GM19351 (cell line): ENCODE measurements at regions not wholly inside any gene's neighbourhood (a gene's known extent, or its start where the extent isn't known, plus 50 kb on each side); places are given as distances from the start of the nearest gene placed in this dataset.

Experiments
- ATAC-seq: cut with Tn5 transposase; IDR thresholded peaks from one replicate; pipeline ENCODE4 v1.9.1; 2021; ENCODE audit warnings: mild to moderate bottlenecking, moderate library complexity; ENCODE audit not compliant: unreplicated experiment

DNA sequence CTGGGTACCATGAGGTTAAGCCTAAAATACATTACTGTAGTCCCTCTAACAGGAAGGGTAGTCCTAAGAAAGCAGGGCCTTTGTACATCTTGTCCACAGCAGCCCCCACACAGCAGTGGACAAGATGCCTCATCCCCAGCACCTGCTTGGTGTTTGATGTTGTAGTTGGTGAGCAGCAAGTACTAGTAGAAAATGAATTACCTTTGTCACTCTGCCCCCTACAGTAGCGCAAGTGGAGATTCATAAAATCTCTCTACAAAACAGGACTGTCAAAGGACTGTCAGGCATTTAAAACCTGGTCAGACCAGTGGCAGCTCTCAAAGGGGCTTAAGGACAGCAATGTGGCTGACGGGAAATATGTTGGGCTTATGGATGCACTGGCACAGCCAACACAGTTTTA, 122.5 kb downstream of the TMEM174 start:
- no peak for ATAC-seq

DNA sequence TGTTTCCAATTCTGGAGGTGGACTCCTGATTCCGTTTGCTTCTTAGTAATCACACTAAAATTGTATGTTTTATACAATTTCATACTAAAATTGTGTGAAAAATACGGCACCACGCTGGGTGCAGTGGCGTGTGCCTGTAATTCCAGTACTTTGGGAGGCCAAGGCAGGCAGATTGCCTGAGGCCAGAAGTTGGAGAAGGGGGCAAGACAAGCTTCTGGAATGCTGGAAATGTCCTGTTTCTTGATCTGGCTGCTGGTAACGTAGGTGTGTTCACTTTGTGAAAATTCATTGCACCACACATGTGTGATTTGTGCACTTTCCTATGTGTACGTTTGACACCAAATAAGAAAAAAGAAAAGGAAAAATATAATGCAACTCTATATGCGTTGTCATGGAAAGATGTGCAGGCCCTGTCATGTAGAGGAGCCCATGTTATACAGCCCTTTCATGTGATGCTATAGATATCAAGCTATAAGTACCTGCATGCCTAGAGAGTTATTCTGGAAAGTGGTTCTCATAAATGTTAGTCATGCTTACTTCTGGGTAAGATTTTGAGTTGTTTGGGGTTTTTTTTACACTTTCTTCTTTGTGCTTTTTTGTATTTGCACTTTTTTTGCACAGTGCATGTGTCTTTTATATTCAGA, 119.9 kb downstream of the TMEM174 start:
- no peak for ATAC-seq

DNA sequence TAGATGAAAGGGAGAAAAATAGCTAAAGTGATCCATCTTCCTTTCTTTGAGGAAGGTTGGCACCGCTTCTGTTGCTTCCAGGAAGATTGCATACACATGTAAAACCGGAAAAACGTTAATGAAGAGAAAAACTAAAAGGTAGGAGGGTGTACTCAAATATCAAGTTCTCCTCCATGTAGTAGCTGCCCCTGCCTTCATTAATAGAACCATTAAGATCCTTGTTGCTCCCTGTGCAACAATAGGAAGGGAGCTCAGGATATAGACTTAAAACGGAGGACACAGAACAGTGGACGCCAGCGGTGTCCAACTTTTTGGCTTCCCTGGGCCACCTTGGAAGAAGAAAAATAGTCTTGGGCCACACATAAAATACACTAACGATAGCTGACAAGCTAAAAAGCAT, 118.9 kb downstream of the TMEM174 start:
- no peak for ATAC-seq

DNA sequence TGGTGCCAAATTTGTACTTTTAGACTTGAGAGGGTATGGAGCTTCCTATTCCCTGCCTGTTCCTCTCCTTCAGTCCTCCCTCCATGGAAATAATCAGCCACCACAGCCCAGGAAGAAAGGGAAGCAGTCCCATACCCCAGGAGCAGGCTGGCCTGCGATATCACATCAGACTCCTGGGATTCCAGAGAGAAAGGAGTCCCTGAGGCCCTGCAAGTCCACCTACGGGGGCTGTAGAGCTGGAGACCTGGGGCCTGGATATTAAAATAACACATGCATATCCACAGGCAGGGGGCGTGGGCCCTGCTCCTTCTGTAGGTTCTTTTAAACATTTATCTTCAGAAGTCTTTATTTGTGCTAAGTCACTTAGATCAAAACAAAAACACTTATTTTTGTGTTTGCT, 117.2 kb downstream of the TMEM174 start:
- ATAC-seq, result no peak

DNA sequence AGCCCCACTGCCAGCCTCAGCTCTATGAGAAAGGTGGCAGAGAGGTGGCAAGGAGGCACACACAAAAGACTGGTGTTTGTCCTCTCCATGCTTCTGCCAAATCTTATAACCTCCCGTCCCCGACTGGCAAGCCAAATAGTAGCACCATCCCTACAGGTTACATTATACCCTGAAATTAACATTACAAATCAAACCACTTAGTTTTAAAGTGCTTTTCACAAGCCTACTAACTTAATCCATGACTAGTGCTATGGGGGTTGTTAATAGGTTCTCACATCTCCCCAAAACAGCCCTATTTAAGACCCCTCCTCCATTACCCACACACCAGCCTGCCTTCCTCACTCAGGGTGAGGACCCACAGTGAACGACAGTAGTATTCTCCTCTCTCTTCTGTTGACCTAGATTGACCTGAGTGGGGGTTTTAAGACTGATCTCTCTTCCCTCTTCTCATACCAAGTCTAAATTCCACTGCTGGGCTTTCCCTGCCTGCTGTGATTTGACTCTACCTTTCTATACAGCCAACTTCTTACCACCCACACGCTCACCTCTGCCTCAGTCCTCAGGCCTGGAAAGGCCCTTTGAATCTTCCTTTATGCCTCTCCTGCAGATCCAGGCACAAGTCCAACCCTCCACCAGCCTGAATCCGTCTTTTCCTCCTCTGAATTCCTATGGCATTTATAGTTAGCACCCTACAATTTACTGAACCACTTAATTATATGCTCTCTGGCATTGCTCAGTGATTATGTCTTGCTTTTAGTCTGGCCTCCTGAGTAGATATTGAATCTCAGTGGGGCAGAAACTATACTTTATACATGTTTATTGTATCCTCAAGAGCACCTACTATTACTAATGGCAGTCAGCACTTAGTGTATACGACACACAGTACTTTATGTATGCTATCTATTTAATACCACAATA, 116.1 kb downstream of the TMEM174 start:
- no peak for ATAC-seq

DNA sequence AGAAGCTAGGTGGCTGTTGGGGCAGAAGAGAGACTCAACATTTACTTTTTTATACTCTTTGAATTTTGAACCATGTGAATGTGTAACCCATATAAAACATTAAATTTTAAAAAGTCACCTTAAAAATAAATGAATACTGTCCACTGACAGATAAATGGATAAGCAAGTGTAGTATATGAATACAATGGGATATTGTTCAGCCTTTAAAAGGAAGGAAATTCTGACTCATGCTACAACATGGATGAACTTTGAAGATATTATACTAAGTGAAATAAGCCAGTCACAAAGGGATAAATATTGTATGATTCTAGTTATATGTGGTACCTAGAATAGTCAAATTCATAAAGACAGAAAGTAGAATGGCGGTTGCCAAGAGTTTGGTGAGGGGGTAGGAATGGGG, 113.9 kb downstream of the TMEM174 start:
- ATAC-seq, result no peak

DNA sequence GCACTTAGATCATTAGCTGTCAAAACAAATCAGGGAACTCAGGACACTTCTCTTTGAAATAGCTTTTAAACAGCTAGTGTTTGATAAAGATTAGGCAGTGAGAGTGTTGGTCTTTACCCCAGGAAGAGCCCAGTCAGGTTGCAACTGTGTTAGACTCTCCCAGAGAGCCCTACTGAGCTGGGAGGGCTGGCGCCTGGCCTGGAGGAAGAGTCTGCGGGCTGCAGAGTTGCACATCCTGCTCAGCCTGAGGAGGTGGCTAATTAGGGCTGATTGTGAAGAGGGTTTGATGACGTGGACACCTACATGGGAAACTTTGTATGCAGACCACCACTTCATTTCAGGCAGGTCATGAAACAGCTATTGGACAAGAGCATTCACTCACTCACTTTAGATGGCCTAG, 112.0 kb downstream of the TMEM174 start:
- no peak for ATAC-seq

DNA sequence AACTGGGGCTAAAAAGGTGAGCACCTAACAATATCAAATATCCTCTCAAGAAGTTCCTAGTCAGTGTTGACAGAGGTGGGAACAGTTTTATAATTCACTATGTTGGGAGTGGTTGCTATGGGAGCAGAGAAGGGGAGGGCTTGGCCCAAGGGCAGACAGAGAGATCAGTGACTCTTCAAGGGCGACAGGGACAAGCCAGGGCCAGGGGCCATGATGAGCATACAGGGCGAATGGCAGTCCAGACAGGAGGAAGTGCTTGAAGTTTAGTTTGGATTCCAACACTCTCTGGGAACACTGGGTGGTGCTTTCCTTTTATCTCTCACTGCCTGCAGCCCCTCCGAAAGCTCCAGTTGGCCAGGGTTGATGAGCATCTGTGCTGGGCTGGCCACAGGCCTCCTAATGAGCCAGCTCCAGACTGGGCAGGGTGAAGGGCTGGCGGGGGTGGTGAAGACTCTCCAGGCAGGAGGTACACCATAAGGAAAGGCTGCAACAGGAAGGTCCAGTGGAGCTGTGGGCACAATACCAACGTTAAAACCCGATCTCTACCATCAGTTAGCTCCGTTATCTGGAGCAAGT, 111.3 kb downstream of the TMEM174 start:
- no peak for ATAC-seq

DNA sequence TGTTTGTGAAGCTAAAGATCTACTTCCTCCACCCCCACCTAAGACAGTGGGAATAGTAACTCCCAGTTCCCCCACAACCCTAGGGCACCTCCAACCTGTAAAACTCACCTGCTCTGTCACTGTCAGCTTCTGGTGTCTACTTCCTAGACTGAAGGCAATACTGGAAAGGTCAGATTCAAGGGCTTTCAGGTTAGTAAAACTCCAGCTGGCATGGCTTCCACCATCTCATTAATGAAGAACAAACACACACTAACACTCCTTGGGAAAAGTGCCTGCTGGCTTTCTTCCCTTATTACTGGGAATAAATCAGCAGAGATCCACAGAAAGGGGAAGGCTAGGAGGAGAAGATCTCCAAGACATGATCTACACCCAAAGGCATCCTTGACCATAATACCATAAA, 109.9 kb downstream of the TMEM174 start:
- ATAC-seq, result no peak

DNA sequence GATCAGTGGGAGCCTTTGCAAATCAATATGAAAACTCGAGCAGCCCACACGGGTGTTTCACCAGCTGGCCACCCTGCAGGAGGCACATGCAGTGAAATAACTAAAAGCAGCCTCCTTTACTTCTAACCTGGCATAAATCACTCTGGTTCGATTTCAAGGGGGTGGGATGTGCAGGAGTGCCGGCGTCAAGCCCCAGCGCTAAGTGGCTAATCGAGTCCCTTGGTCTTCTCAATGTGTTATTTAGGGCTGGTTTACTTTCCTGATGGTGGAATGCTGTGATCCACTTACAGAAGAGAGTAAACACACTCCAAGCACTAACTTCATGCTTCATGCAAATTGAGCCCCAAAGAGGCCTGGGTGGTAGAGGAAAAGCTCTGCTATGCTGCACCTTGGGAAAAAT, 109.4 kb downstream of the TMEM174 start:
- ATAC-seq, result no peak

DNA sequence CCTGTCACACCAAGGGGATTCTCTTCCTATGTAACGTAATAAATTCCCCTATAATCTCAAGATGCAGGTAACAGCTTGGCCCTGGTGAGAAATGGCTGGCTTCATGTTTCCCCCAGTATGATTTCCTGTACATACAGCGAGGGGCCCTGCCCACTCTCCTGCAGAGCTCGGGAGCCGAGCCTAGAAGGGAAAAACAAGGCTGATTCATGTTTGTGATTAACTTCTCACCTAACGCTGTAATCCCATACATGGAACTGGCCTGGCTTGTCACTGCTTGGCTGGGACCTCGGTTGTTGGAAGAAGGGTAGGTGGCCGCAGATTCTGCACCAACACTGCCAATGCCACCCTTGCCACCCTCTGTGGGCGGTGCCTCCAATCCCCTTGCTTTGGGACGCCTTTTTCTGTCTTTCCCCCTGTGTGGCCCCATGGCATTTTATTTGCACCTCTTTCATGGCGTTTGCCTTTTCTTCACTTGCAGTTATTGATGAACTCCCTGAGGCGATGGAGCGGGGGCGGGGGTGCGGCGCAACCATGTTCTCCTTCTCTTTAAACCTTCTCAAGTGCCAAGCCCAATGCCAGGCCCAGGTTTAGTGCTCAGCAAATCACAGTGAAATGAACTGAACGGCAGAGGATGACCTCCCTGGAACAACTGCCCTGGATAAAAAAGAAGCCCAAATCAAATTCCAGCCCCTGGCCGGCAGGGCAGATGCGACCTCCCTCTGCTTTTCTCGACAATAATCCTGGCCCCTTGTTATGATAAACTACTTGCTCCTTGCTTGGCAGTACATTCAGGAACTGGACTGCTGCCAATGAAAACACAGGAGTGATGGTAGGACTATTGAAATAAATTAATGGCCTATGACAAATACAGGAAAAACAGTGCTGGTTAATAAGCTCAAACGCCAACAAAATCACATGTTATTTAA, 108.1 kb downstream of the TMEM174 start:
- no peak for ATAC-seq

DNA sequence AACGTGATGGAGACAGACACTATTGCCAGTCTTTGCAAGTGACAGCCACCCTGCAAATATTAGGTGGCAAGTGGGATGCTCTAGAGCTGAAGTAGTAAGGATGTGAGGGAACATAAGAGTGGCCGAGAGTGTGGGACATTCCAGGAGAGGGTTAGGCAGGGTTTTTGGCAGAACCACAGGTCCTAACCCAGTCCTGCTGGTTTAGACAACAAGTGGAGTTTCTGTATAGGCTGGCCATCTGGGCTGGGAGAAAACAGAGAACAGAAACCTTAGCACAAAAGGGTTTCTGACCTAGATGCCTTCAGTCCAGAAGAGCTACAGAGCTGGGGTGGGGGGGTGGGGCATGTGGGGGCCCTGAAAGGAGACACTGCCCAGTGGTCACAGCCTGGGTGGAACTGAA, 107.4 kb downstream of the TMEM174 start:
- no peak for ATAC-seq

DNA sequence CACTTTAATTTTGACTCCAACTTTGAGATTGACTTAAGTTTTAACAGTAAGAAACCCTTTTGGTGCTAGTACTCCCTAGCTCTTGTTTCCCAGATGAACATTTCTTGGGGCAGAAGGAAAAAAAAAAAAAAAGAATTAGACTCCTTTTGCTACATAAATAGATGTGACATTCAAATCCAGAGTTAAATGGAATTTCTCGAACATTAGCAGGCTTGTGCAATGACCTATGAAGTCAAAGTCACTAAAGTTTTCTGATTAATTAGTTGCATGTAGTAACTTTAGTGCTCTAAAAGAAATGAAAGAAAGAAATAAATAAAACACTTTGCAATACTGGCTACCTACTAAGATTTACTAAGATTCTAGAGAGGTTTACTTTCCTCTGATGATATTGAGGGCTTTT, 106.8 kb downstream of the TMEM174 start:
- no peak for ATAC-seq

DNA sequence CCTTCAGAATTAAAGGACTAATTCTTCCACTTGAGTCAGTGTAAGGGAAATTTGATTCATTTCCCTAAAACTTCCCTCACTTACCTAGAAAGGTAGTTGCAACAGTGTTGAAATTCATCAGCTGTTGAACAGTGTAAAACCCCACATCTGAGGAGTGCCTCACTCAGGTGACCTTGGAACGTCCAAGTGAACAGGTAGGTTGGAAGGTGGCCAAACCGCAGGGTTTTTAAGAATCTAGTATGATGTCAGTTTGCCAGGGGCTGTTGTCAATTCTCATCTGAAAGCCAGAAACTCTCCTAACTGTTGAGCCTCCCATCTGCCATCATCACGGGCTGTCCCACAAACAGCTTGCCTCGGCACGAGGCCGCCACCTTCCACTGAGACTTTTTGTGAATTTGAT, 105.7 kb downstream of the TMEM174 start:
- no peak for ATAC-seq

DNA sequence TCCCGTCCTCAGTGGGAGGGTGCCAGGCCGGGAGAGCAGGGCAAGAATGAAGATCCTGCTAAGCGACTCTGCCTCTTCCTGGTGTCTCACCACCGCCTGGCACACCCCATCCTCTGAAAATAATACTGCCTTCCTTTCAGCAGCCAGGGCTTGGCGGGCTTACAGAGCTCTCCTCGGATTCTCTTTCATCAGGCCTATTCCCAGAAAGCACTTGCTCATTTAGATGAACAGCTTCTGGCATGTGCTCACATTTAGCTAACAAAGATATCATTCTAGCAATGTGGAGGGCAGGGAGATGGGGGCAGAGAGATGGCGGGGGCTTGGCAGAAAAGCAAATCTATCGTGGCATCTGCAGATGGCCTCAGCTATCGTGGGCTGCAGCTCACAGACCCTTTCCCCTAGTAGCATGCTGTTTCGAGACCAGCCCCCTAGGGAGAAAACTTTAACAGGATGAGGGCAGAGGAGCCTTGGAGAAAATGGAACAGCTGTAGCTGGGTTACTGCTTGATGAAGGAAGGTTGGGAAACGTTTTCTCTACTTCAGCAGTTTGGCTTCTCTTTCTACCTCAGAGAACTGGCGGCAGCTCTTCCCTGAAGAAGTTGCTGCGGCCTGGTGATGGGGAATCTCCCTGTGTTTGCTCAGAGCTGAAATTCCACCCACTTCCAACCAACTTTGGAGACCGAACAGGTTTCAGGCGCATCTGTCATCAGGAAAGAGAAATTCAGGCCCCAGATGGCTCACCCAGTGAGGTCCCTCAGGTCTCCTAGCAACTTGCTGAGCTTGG, 102.1 kb downstream of the TMEM174 start:
- ATAC-seq, result no peak

DNA sequence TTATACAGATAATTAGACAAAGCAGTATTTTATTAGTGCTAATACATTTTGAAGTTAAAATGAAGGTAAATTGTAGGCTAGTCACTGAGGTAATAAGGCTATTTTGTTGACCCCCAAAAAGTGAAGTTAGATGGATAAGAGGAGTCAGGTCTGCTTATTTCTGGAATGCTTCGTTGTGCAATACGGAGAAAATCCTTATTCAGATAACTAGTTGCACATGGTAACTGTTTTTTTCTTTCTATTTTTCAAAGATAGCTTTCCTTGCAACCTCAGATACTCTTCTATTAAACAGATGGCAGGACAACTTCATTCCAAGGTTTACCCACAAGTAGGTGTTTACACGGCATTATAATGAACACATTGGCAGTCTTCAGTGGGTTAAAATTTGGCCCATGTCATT, 101.1 kb downstream of the TMEM174 start:
- no peak for ATAC-seq

DNA sequence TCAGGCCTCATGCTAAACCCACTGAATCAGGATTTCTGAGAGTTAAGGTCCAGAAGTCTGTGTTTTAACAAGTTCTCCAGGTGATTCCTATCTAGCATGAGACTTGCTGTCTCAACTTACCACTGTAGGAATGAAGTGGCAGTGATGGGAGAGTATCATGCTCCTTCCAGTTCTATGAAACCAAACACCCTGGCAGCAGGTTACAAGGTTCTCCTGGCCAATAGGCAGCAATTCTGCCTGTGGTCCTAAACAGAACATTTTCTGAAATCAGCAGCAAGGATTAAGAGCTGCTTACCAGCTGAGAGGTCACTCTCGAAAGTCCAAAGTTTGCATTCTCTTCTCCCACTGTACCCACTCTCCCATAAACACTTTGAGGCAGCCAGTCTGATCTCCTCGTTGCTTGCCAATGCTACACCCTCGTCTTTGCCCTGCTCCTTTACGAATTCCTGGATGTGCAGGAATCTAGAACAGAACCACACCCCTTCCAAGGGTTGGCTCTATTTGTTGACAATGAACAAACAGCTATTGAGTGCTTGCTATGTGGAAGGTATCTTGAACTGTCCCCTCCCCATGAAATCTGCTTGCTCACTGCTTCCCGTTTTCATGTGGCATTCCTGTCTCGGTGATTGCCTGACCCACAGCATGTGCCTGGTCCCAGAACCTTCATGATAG, 100.5 kb downstream of the TMEM174 start:
- ATAC-seq, result no peak

DNA sequence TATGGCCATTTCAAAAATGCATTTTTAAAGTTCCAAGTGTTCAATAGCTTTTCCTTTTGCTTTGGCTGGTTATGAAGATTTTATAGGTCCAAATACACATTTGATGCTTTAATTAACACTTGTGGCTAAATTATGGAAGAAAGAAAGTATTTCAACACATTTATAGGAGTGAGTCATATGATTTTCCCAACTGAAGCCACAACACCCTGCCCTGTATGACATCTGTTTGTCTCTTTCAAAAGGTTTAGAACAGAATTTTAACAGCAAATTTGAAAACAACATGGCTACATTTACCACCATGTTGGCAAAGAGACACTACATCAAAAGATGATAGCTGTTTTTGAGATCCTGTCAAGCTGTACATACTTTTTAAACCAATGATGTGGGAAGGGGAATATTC, 99.4 kb downstream of the TMEM174 start:
- ATAC-seq, result no peak

DNA sequence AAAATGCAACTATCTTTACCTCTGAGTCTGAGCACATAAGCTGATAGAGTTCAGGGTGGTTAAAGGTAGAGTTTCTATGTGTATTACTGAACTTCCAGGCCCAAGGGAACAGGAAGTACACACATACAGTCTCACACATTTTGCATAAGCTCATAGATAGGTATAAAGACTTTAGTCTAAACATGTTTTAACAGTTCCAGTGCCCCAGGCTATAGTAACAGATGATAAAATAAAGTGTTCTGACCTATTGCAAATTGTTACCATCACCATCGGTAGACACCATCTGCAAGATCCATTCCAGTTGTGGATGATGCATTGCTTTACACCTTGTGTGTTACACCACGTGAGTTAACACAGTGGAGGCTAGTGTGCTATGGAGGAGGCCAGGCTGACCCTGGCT, 95.8 kb downstream of the TMEM174 start:
- no peak for ATAC-seq
